GM12873 (cell line): ENCODE measurements at regions not wholly inside any gene's neighbourhood (a gene's known extent, or its start where the extent isn't known, plus 50 kb on each side); places are given as distances from the start of the nearest gene placed in this dataset.

Experiments used
- TF ChIP-seq, protein P1 (sequence below): IDR thresholded peaks from 2 replicates; pipeline ENCODE4 v1.5.1; 2012; ENCODE audit warnings: low read depth, mild to moderate bottlenecking, moderate library complexity, low read length, control low read depth; ENCODE audit not compliant: insufficient read depth; ENCODE audit errors: missing control alignments

DNA sequence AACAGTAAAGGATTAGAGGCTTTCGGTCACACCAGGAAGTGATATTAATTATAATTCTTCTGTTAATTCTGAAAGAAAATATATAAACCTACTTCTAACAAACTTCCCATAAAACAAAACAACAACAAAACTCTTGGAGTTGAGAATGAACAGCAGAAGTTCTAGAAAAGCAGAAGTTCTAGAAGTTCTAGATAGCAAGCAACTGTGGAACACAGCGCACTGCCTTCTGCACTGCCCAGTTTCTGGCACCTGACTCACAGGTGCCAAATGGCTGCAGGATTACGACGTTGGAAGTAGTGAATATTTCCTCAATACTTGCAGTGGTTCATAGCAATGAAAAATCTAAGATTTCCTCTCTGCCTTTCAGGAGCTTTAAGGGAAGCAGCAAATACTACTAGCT is 132.2 kb downstream of the OR13A1 start:
- TF ChIP-seq, protein P1, sequence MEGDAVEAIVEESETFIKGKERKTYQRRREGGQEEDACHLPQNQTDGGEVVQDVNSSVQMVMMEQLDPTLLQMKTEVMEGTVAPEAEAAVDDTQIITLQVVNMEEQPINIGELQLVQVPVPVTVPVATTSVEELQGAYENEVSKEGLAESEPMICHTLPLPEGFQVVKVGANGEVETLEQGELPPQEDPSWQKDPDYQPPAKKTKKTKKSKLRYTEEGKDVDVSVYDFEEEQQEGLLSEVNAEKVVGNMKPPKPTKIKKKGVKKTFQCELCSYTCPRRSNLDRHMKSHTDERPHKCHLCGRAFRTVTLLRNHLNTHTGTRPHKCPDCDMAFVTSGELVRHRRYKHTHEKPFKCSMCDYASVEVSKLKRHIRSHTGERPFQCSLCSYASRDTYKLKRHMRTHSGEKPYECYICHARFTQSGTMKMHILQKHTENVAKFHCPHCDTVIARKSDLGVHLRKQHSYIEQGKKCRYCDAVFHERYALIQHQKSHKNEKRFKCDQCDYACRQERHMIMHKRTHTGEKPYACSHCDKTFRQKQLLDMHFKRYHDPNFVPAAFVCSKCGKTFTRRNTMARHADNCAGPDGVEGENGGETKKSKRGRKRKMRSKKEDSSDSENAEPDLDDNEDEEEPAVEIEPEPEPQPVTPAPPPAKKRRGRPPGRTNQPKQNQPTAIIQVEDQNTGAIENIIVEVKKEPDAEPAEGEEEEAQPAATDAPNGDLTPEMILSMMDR: no peak

DNA sequence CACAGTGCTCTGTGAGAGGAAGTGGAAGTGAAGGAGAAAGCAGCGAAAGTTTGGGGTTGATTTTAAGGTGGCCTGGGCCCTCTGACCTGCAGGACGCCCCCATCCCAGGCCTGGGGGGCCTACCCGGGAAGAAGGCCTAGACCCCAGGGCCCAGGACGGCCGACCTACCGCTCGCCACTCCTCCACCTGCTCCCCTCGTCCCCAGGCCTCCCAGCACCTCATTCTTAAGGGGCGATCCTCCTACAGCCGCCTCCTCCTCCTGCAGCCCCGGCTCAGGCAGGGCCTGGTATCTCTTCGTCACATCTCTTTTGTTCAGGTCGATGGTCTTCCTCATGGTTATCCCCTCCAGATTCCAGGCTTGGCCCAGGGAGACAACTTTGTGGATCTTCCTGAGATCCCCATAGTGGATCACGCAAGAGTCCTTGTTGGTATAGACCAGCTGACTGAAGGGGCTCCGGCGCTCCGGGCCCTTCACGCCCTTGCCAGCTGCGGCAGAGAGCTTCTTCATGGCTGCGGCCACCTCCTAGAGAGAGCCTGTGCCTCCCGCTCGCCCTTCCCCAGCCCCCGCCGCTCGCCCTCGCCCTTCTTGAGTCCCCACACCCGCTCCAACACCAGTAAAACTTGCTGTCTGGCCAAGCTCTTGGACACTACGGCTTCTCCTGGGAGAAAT is 117.5 kb downstream of the OR13A1 start:
- TF ChIP-seq, protein P1: no peak

DNA sequence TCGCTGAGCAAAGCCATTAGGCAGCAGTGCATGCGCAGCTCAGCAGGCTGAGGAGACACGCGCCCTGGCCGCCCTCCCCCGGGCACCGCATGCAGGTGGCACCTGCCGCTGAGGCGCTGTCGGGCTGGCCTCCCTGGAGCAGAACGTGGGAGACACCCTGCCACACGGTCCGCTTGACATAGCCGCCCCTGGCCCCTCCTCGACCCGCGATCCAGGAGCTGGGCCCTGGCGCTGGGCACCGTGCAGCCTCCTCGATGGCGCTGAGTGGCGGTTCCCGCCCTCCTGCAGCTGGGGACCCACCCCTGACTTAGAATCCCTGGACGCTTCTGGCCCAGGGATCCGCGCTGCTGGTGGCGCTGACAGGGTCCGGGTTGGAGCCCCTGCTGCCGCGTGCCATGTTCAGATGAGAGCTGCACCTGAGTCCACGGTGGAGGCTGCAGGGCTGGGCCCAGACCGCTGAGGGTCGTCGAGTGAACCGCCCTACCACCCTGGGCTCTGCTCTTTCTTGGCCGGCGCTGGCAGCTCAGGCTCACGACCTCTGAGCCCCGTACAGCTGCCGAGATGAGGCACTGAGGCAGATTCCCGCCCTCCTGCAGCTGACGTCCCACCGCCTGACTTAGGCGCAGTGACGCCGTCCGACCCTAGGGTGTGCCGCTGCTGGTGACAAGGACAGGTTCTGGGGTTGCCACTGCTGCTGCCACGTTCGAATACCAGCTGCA is 116.8 kb downstream of the OR13A1 start:
- TF ChIP-seq, protein P1: no peak

DNA sequence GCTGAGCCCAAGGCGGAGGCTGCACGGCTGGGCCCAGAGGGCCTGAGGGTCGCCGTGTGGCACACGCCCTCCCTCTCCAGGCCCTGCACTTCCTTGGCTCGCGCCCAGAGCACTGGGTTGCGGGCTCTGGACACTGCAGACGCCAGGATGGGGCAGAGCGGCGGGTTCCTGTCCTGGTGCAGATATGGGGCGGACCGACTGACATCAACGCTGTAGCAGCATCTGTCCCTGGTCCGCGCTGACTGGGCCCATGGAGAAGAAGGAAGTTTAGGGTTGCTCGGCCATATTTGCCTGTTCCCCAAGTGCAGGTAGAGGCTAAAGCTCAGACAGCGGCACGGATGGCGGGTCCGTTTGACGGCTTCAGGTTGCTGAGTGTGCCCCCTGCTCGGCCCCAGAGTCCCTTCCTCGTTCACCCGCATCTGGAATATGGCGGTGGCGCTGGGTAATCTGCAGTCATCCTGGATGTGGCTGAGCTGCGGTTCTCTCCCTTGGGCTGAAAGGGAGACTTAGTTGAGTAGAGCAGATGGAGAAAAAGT is 116.1 kb downstream of the OR13A1 start:
- TF ChIP-seq, protein P1: no peak

DNA sequence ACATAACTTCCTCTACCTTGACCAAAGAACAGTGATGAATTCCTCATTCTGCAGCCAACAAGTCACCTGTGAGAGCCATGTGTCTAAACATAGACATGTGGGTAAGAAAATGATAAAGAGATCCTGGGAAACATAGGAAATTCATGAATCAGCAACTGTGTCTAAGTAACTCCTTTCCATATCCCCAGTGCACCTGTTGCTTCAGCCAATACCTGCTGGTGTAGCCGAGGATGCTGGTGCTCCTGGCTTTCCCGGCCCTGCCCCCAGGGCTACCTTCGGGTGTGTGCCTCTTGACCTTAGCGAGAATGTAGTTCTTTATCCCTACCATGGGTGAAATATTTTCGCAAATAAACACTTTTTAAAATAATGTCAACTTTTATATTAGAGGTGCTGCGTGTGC is 114.1 kb downstream of the OR13A1 start:
- TF ChIP-seq, protein P1: no peak

DNA sequence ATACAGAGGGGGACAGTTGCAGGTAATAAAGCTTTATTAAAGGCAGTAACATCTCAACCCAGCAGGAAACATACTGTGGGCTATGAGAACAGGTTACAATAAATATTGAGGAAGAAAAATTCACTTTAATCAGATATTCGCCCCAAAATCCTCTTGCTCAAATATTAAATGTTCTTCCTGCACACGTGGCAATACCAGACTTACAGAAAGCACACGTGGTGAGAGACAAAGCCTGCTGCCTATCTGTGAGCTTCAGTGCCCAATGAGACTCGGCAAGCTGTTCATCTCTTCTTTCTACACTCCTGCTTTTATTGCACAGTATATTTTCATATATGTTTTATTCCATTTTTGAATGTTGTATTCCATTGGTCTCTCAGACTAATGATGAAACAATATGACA is 113.2 kb downstream of the OR13A1 start:
- TF ChIP-seq, protein P1: no peak

DNA sequence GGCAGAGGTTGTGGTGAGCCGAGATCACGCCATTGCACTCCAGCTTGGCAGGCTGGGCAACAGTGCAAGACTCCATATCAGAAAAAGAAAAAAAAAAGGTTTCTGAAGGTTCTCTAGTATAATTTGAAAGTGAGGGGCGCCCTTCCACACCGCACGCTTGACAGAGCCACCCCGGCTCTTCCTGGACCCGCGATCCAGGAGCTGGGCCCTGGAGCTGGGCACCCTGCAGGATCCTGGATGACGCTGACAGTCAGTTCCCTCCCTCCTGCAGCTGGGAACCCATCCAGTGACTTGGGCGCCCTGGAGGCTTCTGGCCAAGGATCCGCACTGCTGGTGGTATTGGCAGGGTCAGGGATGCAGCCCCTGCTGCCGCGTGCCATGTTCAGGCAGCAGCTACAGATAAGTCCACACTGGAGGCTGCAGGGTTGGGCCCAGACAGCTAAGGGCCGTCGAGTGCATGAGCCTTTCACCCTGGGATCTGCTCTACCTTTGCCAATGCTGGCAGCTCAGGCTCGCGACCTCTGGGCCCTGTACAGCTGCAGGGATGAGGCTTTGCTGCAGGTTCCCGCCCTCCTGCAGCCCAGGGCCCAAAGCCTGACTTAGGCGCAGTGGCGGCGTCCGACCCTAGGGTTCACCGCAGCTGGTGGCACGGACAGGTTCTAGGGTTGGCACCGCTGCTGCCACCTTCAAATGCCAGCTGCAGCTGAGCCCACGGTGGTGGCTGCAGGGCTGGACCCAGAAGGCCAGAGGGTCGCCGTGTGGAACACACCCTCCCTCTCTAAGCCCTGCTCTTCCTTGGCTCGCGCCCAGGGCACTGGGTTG is 110.2 kb downstream of the OR13A1 start:
- TF ChIP-seq, protein P1: no peak
